ENCODE measurements at regions not wholly inside any gene's neighbourhood (a gene's known extent, or its start where the extent isn't known, plus 50 kb on each side); places are given as distances from the start of the nearest gene placed in this dataset.
"Not testable (repeated sequence)": the region's sequence is repeated elsewhere in the genome, so short reads cannot be mapped to it uniquely, and the experiment has no call there.

DNA sequence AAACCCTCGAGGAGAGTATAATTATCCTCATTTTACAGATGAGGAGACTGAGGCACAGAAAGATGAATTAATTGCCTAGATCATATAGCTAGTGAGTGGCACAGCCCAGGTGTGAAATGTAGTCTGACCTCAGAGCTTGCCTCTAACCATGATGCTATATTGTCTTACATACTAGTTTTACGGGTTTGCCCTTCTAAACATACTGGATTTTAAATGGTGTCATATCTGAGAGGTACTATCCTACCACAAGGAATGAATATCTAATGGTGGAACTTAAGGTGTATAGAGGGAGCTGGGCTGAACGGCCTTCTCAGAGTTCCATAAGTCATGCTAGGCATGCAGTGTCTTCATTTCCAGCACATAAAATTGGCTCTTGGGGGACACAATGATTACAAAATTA lies 77.9 kb upstream of the EDEM3 start:
- Histone ChIP-seq H3K4me1 (ENCODE audit: low read depth, poor library complexity, severe bottlenecking) (peaks cover 19% of the 10 kb centered on the region), H4K20me1 (ENCODE audit: insufficient read depth) (no peaks in the 10 kb centered on the region), H2AFZ (ENCODE audit: low read depth) (no peak overlapping the region), H3K4me3 (IDR thresholded peaks at IDR 0.05; ENCODE audit: insufficient read depth, low read depth, low read length) (no peak overlapping the region), H3K4me2 (no peak overlapping the region), H3K27me3 (ENCODE audit: insufficient read depth, low read depth) (no peaks in the 10 kb centered on the region), H3K9ac (no peak overlapping the region), H3K36me3 (ENCODE audit: insufficient read depth) (no peaks in the 10 kb centered on the region), H3K79me2 (ENCODE audit: insufficient read depth, low read depth) (no peaks in the 10 kb centered on the region), H3K27ac (no peak overlapping the region)
- TF ChIP-seq, protein P1, sequence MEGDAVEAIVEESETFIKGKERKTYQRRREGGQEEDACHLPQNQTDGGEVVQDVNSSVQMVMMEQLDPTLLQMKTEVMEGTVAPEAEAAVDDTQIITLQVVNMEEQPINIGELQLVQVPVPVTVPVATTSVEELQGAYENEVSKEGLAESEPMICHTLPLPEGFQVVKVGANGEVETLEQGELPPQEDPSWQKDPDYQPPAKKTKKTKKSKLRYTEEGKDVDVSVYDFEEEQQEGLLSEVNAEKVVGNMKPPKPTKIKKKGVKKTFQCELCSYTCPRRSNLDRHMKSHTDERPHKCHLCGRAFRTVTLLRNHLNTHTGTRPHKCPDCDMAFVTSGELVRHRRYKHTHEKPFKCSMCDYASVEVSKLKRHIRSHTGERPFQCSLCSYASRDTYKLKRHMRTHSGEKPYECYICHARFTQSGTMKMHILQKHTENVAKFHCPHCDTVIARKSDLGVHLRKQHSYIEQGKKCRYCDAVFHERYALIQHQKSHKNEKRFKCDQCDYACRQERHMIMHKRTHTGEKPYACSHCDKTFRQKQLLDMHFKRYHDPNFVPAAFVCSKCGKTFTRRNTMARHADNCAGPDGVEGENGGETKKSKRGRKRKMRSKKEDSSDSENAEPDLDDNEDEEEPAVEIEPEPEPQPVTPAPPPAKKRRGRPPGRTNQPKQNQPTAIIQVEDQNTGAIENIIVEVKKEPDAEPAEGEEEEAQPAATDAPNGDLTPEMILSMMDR (conservative IDR thresholded peaks at IDR 0.05; ENCODE audit: low read depth, low read length): no peak

DNA sequence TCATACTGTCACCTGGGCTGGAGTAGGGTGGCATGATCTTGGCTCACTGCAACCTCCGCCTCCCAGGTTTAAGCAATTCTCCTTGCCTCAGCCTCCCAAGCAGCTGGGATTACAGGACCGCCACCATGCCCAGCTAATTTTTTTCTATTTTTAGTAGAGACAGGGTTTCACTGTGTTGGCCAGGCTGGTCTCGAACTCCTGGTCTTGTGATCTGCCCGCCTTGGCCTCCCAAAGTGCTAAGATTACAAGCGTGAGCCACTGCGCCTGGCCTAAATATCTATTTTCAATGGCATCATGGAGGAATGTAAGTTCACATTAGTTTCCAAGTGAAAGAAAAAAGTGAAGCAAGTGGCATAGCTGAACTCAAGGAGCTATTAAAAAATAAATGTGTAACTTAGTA lies 74.8 kb upstream of the EDEM3 start:
- not testable (repeated sequence) for H3K4me2 ChIP-seq; H2AFZ ChIP-seq (ENCODE audit: low read depth); H3K27ac ChIP-seq; H3K27me3 ChIP-seq (ENCODE audit: insufficient read depth, low read depth); H4K20me1 ChIP-seq (ENCODE audit: insufficient read depth); H3K4me3 ChIP-seq (IDR thresholded peaks at IDR 0.05; ENCODE audit: insufficient read depth, low read depth, low read length); H3K36me3 ChIP-seq (ENCODE audit: insufficient read depth); H3K9ac ChIP-seq; H3K79me2 ChIP-seq (ENCODE audit: insufficient read depth, low read depth)
- peaks cover 27% of the 10 kb centered on the region for H3K4me1 ChIP-seq (ENCODE audit: low read depth, poor library complexity, severe bottlenecking)

DNA sequence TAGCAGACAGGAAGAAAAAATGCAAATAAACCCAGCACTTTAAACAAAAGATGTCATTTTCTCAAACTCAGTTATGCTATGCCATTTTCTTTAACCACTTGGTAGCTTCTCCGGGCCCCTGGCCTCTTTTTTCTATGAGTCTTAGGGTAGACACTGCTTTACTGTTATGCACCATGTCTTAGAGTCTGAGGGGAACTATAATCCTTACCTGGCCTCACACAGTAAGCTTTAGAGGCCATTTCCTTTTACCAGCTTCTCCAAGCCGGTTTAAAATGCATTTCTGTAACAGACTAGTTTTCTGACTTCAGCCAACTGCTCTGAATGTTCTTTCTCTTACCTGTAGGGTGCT lies 73.7 kb upstream of the EDEM3 start:
- H2AFZ ChIP-seq (ENCODE audit: low read depth): no peak overlapping the region
- no peaks in the 10 kb centered on the region for H4K20me1 ChIP-seq (ENCODE audit: insufficient read depth)
- no peaks in the 10 kb centered on the region for H3K27me3 ChIP-seq (ENCODE audit: insufficient read depth, low read depth)
- peaks cover 35% of the 10 kb centered on the region for H3K4me1 ChIP-seq (ENCODE audit: low read depth, poor library complexity, severe bottlenecking)
- H3K4me3 ChIP-seq (IDR thresholded peaks at IDR 0.05; ENCODE audit: insufficient read depth, low read depth, low read length): no peak overlapping the region
- no peak overlapping the region for H3K27ac ChIP-seq
- H3K79me2 ChIP-seq (ENCODE audit: insufficient read depth, low read depth): no peaks in the 10 kb centered on the region
- no peak overlapping the region for H3K4me2 ChIP-seq
- TF ChIP-seq, protein P1 (conservative IDR thresholded peaks at IDR 0.05; ENCODE audit: low read depth, low read length): no peak
- H3K36me3 ChIP-seq (ENCODE audit: insufficient read depth): no peaks in the 10 kb centered on the region
- H3K9ac ChIP-seq: no peak overlapping the region

DNA sequence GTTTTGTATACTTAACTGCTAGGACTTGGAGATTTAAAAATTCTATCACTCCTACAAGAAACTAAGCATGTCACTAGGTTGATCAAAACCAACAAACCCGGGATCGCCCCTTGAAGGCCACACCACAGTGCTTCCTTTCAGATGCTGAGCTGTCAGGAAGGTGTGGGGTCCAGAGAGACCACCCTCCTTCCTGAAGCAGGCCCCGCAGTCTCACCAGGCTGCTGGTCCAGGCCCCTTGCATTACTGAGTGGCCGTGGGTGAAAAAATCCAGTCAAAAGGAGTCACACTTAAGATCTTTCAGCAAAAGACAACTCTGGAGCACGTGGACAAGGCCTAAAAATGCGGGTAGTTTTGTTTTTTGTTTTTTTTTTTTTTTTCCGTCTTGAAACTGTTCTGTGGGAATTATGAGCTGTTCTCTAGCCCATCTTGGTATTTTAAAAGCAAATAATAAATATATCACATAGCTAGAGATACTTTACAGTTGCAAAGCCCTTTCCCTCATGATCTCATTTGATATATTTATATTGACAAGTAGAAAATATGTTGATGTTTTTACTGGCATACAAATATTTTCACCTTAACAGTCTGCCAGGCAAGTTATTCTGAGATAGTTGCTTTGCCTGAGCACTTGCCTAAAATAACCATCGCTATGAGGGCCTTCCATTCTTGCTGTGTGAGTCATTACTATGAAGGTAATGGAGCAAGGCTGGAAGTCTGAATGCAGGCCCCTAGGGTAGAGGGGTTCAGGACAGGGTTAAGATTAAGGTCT lies 73.1 kb upstream of the EDEM3 start:
- no peaks in the 10 kb centered on the region for H3K36me3 ChIP-seq (ENCODE audit: insufficient read depth)
- TF ChIP-seq, protein P1 (conservative IDR thresholded peaks at IDR 0.05; ENCODE audit: low read depth, low read length): no peak
- H3K9ac ChIP-seq: no peak overlapping the region
- H3K79me2 ChIP-seq (ENCODE audit: insufficient read depth, low read depth): no peaks in the 10 kb centered on the region
- H3K4me2 ChIP-seq: no peak overlapping the region
- no peak overlapping the region for H3K4me3 ChIP-seq (IDR thresholded peaks at IDR 0.05; ENCODE audit: insufficient read depth, low read depth, low read length)
- no peak overlapping the region for H3K27ac ChIP-seq
- H2AFZ ChIP-seq (ENCODE audit: low read depth): no peak overlapping the region
- H4K20me1 ChIP-seq (ENCODE audit: insufficient read depth): no peaks in the 10 kb centered on the region
- peaks cover 35% of the 10 kb centered on the region for H3K4me1 ChIP-seq (ENCODE audit: low read depth, poor library complexity, severe bottlenecking)
- no peaks in the 10 kb centered on the region for H3K27me3 ChIP-seq (ENCODE audit: insufficient read depth, low read depth)

DNA sequence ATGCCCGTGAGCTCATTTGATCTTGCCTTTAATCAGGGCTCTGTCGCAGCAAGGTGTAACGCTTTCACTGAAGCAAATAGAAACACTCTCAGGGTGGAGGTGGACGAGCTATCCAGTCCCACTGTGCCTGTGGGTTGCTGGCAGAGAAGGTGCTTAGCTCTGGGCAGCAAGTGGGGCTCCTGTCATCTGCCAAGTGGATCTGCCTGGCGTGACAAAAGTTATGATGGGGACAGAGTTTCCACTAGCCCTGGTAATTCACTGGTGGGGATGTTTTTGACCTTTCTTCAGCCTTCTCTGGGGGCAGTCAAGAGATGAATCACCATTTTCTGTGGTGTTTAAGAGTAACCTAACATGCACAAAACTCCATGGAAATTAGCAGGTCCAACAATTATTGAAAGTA lies 71.3 kb upstream of the EDEM3 start:
- no peak overlapping the region for H2AFZ ChIP-seq (ENCODE audit: low read depth)
- TF ChIP-seq, protein P1 (conservative IDR thresholded peaks at IDR 0.05; ENCODE audit: low read depth, low read length): no peak

More for the DNA sequence above, 71.3 kb upstream of the EDEM3 start:
- H3K27me3 ChIP-seq (ENCODE audit: insufficient read depth, low read depth): no peaks in the 10 kb centered on the region
- H3K4me2 ChIP-seq: peak overlapping the region; percentile 65; the same call in 1 of the 2 replicates
- H3K36me3 ChIP-seq (ENCODE audit: insufficient read depth): no peaks in the 10 kb centered on the region; the same call in 1 of the 2 replicates
- H4K20me1 ChIP-seq (ENCODE audit: insufficient read depth): no peaks in the 10 kb centered on the region
- H3K27ac ChIP-seq: peak overlapping the region; percentile 25; the same call in 1 of the 2 replicates
- no peak overlapping the region for H3K9ac ChIP-seq
- H3K4me1 ChIP-seq (ENCODE audit: low read depth, poor library complexity, severe bottlenecking): peaks cover 39% of the 10 kb centered on the region
- H3K79me2 ChIP-seq (ENCODE audit: insufficient read depth, low read depth): no peaks in the 10 kb centered on the region
- H3K4me3 ChIP-seq (IDR thresholded peaks at IDR 0.05; ENCODE audit: insufficient read depth, low read depth, low read length): peak overlapping the region; percentile 6
